Hematopoietic multipotent progenitor cell treated with erythropoietin and hydrocortisone succinate and interleukin-3 and kit ligand, for 4 days (in vitro differentiated cells): ENCODE measurements at regions not wholly inside any gene's neighbourhood (a gene's known extent, or its start where the extent isn't known, plus 50 kb on each side); places are given as distances from the start of the nearest gene placed in this dataset.
A peak's percentile ranks its signal among the peaks of the same experiment; 100 is the strongest.
"Not testable (repeated sequence)": the region's sequence is repeated elsewhere in the genome, so short reads cannot be mapped to it uniquely, and the experiment has no call there.

Experiments
- DNase-seq: peaks from one replicate; pipeline ENCODE4 v3.0.0-alpha.2; 2015

DNA sequence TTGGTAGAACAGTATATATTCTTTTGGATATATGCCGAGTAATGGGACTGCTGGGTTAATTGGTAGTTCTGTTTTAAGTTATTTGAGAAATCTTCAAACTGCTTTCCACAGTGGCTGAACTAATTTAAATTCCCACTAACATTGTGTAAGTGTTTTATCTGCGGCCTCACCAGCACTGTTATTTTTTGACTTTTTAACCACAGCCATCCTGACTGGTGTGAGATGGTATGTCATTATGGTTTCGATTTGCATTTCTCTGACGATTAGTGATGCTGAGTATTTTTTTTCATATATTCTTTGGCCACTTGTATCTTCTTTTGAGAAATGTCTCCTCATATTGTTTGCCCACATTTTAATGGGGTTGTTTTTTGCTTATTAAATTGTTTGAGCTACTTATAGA lies 357.4 kb downstream of the C12orf50 start:
- DNase-seq: no peak

DNA sequence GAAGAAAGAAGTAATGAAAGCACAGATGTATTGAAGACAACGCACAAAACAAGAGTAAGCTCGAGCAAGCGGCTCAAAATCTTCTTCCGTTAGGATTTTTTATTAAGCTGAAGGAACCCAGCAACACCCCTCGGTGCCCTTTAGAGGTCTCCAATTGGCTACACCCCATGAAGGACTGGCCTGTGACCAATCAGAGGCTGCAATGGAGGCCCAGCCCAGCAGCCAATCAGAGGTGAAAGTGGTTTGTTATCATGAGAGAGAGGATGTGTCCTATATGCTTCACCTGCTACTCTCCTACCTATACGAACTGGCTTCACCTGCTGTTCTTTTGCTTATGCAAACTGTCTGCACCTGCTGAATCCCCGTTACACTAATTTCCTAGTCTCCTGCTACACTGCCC lies 358.8 kb downstream of the C12orf50 start:
- no peak for DNase-seq

- DNase-seq: peak; percentile 29
Measured at GRCh38 chr12:87667378-87667777, 361.8 kb downstream of the C12orf50 start.

DNA sequence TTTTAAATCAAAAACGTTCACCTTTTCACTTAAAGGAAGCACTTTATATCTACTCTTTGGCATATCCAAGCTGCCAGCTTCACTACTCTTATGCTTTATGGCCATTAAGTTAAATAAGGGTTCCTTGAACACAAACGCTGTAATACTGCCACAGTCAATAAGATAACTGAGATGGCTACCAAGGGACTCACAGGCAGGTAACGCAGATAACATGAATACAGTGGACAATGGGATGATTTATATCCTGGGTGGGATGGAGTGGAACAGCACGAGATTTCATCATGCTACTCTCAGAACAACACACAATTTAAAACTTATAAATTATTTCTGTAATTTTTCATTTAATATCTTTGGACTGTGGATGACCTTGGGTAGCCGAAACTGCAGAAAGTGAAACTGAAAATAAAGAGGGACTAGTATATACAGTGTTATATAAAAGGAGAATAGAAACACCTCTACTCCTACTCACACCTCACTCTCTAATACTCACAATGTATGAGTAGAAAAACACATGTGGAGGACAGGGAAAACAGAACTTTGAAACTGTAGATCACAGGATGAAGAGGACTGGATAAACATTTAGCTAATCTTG lies 367.3 kb downstream of the C12orf50 start:
- peak; percentile 4 for DNase-seq

GRCh38 chr12:87660987-87661774 lies 368.0 kb downstream of the C12orf50 start:
- DNase-seq: no peak

DNA sequence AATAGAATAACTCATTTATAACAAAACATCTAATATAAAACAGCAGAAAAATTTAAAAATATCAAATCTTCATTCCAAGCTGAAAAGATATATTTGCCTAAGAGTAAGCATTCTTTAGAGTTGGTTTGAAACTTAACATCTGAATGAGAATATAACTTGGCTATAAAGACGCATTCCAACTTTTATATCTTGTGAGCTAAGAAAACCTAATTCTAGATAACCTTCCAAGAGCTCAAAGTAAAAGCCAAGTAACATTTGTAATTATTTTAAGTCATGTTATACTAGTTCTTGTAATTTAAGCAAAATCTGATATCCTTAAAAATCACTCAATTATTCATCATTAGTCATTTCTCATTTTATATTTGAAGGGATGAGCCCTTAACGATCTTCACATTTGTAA lies 368.9 kb downstream of the C12orf50 start:
- no peak for DNase-seq

- no peak for DNase-seq
Measured at GRCh38 chr12:87656311-87656710, 372.9 kb downstream of the C12orf50 start.

DNA sequence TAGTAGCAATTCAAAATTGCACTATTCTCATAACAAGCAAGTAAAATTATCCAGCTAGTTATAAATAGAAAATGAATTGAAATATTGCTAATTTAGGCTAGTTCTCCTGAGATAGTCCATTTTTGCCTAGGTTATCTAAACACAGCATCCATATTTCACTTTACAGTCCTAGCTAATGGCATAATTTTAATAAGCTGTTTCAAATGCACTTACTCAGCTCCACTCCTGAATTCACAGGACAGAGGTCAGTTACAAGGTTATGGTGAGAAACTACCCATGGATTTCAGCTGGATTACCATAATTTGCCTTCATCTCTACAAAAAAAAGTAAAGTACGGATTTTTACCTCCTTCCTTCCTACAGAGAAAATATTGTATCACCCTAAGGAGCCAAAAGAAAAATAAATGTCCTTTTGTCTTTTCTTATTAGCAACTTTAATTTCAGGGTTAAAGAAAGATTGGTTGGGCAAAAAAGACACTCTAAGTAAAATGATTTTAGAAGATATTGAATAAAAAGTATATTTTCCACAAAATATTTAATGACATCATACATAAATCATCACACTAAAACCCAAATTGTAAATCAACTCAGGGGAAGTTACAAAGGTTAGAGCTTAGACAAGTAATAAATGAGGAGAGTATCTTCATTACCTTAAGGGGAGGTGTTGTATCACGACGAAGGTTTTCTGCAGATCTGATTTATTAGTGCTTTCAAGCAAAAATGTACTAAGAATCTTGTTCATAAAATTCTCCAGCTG lies 377.4 kb downstream of the C12orf50 start:
- no peak for DNase-seq

DNA sequence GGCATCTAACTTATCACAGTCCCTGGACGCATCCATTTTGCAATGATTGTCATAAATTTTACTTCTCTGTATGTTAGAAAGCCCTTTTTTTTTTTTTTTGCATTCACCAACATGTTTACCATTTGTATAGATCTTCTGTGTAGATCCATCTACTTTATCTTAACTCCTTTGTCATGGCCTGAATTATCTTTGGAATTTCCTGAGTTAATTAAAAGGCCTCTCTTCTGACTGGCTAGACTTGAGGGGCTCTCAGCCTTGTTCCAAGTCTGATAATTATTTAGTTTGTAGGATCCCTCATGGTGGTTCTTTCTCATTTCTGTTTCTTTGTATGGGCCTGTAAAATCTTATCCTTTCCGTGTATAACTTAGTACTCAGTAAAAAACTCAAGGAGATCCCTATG lies 387.0 kb downstream of the C12orf50 start:
- DNase-seq: no peak

DNA sequence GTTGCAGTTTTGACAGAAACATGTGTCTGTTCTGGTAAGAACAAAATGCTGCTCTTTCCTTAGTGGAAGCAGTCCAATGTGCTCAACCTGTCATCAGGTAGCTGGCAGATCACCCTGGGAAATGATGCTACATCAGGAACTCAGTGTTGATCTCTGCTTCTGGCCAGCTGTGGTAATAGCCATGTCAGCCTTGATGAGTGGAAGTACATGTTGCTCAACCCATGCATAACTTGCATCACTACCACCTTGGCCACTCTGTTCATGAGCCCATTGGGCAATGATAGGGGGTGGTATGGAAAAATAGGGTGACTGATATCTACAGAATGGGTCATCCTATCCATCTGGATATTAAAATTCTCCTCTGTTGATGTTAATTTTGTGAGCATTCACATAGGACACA lies 411.0 kb downstream of the C12orf50 start:
- DNase-seq: no peak

- DNase-seq: peak; percentile 75
Measured at GRCh38 chr12:87612996-87613395, 416.2 kb downstream of the C12orf50 start.

- DNase-seq: no peak
Measured at GRCh38 chr12:87608321-87608720, 420.9 kb downstream of the C12orf50 start.

- DNase-seq: no peak
Measured at GRCh38 chr12:87603727-87604126, 425.5 kb downstream of the C12orf50 start.

DNA sequence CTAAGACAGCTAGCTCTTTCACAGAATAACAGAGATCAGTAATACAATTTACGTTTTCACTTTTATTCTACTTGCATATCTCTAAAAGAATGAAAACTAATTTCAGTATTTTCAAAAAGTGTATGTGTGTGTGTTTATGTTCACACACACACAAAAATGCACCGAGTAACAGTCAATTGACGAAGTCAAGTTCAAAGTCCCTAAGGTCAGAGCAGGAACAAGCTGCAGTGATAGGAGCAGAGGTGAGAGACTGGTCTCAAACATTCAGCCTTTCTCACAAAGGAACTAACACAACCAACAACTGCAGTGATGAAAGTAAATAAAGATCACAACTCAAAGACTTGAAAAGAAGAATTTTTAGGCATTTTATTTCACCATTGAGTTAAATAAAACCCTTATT lies 429.7 kb downstream of the C12orf50 start:
- DNase-seq: no peak

DNA sequence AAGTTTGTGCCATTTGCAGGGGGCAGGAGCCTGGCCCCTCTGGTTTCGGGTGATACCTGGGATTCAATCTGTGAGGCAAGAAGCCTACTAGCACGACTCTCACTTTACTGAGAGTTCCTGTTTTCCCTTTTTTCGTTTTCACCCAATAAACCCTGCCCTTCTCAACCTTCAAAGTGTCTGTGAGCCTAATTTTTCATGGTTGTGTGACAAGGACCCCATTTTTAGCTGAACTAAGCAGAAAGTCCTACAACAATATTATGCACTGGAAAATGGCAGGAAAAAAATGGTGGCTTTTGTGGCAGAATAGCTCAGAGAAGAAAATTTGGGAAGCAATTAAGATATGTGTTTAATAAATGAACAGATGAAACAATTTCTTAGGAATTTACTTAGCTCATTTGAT lies 432.1 kb downstream of the C12orf50 start:
- DNase-seq: no peak

DNA sequence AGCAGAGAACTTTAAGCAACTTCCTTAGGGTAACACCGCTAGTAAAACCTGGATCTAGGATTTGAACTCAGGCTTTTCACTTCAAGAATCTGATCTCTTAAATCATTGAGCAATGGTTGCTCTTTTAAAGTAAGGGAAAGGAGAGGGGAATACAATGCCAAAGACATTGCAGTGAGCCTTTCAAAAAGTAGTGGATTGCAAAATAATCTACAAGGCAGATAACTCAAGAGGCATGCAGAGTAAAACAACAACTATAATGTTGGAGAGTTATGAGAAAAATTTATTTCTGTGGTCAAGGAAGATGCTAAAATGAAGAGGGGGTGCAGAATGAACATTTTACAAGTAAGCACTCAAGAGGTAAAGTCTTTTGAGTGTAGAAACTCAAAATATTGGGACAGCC lies 432.6 kb downstream of the C12orf50 start:
- DNase-seq: no peak

DNA sequence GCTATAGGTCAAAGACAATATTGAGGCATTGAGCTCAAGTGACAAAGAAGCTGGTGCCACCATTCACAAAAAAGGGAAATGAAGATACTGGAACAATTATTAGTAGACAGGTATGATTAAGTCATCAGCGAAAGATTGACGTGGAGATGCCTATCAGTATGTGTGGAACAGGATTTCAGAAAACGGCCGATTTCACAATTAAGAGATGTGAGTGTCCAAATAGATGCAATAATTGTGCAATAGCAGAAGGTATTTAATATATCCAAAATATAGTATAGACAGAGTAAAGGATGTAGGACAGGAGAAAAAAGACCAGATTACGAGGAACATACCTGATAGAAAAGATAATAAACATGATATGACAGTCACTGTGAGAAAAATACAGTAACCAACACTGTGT lies 433.1 kb downstream of the C12orf50 start:
- no peak for DNase-seq

DNA sequence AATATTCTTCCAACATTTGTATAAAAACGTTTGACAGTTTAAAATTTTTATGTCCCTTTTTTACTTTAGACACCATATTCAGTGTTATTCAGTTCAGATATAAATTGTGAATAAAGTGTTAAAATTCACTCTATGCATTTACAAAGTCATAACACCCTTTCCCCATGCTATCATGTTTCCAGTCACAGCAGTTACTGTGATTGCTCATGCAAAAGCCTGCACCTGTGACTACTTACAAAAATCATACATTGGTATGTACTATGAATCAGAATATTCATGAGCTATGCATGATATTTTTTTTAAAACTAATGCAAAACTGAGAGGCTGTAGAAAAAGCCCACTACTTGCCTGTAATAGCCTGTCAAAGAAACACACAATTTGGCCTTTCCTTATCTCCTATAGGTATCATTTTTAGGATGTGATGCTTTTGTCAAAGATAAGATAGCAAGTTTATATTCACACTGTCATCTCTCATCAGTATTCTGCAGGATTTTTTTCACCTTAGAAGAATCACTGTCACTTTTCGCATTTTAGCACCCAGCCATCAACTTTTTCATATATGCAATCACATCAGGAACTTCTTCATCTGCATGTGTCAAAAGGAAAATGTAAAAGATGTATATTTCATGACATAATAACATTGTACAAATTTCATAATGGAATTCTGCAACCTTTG lies 443.2 kb downstream of the C12orf50 start:
- no peak for DNase-seq

GRCh38 chr12:87579091-87579490 lies 450.1 kb downstream of the C12orf50 start:
- not testable (repeated sequence) for DNase-seq

DNA sequence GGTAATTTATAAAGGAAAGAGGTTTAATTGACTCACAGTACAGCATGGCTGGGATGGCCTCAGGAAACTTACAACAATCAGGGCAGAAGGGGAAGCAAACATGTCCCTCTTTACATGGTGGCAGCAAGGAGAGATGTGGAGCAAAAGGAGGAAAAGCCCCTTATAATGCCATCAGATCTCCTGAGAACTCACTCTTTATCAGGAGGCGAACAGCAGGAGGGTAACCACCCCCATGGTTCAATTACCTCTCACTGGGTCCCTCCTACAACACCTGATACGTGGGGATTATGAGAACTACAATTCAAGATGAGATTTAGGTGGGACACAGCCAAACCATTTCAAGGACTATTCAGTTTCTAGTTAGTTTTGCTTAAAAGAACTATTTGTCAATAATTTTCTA lies 453.3 kb downstream of the C12orf50 start:
- DNase-seq: no peak

- DNase-seq: not testable (repeated sequence)
Measured at GRCh38 chr12:87566918-87567317, 462.3 kb downstream of the C12orf50 start.

- DNase-seq: no peak
Measured at GRCh38 chr12:87556985-87557384, 472.2 kb downstream of the C12orf50 start.

GRCh38 chr12:87531213-87531612 lies 498.0 kb downstream of the C12orf50 start:
- not testable (repeated sequence) for DNase-seq
